ENCODE measurements at regions not wholly inside any gene's neighbourhood (a gene's known extent, or its start where the extent isn't known, plus 50 kb on each side); places are given as distances from the start of the nearest gene placed in this dataset.

DNA sequence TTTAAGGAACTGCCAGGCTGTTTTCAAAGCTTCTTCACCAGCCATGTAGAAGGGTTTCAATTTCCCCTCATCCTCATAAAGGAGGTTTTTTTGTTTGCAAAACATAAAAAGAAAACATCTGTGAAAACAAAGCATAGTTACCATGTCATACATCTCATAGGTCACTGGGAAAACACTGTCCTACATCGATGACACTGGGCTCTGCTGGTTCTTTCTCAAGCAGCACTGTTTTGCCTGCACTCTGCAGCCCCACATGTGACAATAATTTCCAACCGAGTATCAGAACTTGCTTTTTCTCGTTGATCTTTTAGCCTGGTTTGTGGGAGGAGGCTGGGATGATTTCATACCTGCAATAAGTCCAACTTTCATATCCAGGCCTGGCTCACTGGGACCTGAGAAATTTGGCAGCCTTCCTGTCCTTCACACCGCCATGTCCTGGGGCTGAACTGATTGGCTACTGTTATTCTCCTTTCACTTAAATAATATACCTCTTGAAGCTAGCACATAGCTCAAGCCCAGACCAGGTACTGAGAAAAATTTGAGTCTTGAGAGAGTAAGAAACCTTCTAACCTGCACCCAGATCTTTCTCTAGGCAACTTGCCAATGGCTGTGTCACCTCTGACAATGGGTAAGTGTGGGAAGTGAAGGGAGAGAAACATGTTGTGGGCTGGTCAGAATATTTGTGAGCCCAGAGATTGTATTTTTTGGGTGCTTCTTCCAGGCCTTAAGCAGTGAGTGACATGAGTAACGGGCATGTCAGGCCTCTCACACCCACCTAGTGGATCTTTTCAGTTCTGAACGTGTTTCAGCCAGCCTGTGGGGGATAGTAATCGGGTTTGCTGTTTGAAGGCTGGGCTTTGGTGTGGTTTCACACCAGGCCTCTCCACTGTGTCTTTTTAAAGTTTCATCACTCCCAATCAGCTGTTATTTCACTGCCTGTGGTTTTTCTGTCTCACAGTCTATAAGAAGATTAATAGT lies 502.8 kb downstream of the NTRK2 start:
- no TSS peak for BruUV-seq (replicated peaks)
- POLR2A ChIA-PET = no interaction called here

GRCh38 chr9:85171163-85171562 lies 501.6 kb downstream of the NTRK2 start:
- ChIA-PET CTCF (no interaction called here), POLR2A (no interaction called here)
- H3K36me3 ChIP-seq (ENCODE audit: control insufficient read depth, insufficient read depth, low read length) = no peaks in the 10 kb centered on the region
- ATAC-seq (no peak), DNase-seq (ENCODE audit: low read depth, low spot score) (no peak)
- intact Hi-C loops (cut with micrococcal nuclease; ENCODE audit: unreplicated experiment) (no loop called here), in situ Hi-C loops (cut with HindIII; ENCODE audit: low pct_unique_long_range_greater_than_20kb, low sequenced_read_pairs) (no loop called here)
- no peaks in the 10 kb centered on the region for H3K9me3 ChIP-seq (ENCODE audit: control insufficient read depth, insufficient read depth, low read depth, low read length)
- no peak overlapping the region for H3K27ac ChIP-seq (ENCODE audit: low read length)
- H3K4me1 ChIP-seq (ENCODE audit: control insufficient read depth, insufficient read depth, low read length) = no peaks in the 10 kb centered on the region
- H3K4me3 ChIP-seq (ENCODE audit: low read depth in 2 of 2, low read length in 2 of 2) = no peak overlapping the region
- no peaks in the 10 kb centered on the region for H3K27me3 ChIP-seq (ENCODE audit: control insufficient read depth, insufficient read depth, low read length)
- BruUV-seq (replicated peaks) = no TSS peak
- no peak for TF ChIP-seq REST (IDR thresholded peaks at IDR 0.05; ENCODE audit: insufficient read depth in 1 of 2, low read depth in 2 of 2, low read length in 1 of 2)
- TF ChIP-seq TCF7L2 (IDR thresholded peaks at IDR 0.05; ENCODE audit: low read depth, low read length) = no peak
- TF ChIP-seq, protein P1, sequence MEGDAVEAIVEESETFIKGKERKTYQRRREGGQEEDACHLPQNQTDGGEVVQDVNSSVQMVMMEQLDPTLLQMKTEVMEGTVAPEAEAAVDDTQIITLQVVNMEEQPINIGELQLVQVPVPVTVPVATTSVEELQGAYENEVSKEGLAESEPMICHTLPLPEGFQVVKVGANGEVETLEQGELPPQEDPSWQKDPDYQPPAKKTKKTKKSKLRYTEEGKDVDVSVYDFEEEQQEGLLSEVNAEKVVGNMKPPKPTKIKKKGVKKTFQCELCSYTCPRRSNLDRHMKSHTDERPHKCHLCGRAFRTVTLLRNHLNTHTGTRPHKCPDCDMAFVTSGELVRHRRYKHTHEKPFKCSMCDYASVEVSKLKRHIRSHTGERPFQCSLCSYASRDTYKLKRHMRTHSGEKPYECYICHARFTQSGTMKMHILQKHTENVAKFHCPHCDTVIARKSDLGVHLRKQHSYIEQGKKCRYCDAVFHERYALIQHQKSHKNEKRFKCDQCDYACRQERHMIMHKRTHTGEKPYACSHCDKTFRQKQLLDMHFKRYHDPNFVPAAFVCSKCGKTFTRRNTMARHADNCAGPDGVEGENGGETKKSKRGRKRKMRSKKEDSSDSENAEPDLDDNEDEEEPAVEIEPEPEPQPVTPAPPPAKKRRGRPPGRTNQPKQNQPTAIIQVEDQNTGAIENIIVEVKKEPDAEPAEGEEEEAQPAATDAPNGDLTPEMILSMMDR (IDR thresholded peaks at IDR 0.05) = no peak
- TF ChIP-seq POLR2AphosphoS5 (IDR thresholded peaks at IDR 0.05; ENCODE audit: low read depth, low read length) = no peak
- TF ChIP-seq SIN3A (IDR thresholded peaks at IDR 0.05; ENCODE audit: borderline replicate concordance, insufficient read depth, low read depth, low read length) = no peak

More for the DNA sequence above, 502.8 kb downstream of the NTRK2 start:
- no peaks in the 10 kb centered on the region for H3K27me3 ChIP-seq (ENCODE audit: control insufficient read depth, insufficient read depth, low read length)
- no peak overlapping the region for H3K27ac ChIP-seq (ENCODE audit: low read length)
- H3K36me3 ChIP-seq (ENCODE audit: control insufficient read depth, insufficient read depth, low read length) = no peaks in the 10 kb centered on the region
- no peak for TF ChIP-seq REST (IDR thresholded peaks at IDR 0.05; ENCODE audit: insufficient read depth in 1 of 2, low read depth in 2 of 2, low read length in 1 of 2)
- DNase-seq (ENCODE audit: low read depth, low spot score) = no peak
- ATAC-seq = no peak
- CTCF ChIA-PET = no interaction called here
- no peak overlapping the region for H3K4me3 ChIP-seq (ENCODE audit: low read depth in 2 of 2, low read length in 2 of 2)
- intact Hi-C loops (cut with micrococcal nuclease; ENCODE audit: unreplicated experiment) (no loop called here), in situ Hi-C loops (cut with HindIII; ENCODE audit: low pct_unique_long_range_greater_than_20kb, low sequenced_read_pairs) (no loop called here)
- no peaks in the 10 kb centered on the region for H3K9me3 ChIP-seq (ENCODE audit: control insufficient read depth, insufficient read depth, low read depth, low read length)
- H3K4me1 ChIP-seq (ENCODE audit: control insufficient read depth, insufficient read depth, low read length) = no peaks in the 10 kb centered on the region
